ENCODE measurements at regions not wholly inside any gene's neighbourhood (a gene's known extent, or its start where the extent isn't known, plus 50 kb on each side); places are given as distances from the start of the nearest gene placed in this dataset.

DNA sequence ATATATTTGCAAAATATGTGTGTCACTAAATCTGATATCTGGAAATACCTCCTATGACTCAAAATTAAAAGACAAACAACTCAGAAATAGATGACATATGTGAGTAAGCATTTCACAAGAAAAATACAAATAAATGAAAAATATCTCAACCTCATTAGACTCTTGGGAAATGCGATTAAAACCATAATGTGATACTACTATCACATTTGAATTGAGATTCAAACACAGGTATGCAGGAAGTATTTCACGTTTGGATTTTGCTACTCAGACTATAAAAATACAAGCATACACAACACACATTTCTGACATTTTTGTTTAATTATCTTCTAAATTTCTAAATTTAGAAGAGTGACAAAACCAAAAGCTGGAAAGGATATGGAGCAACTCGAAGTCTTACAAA lies 811.9 kb upstream of the LRRC4C start:
- no peak for DNase-seq (ENCODE audit: low read depth)
- H3K4me3 ChIP-seq (ENCODE audit: control insufficient read depth, low read depth, low read length), result no peak overlapping the region
- TF ChIP-seq, protein P1, sequence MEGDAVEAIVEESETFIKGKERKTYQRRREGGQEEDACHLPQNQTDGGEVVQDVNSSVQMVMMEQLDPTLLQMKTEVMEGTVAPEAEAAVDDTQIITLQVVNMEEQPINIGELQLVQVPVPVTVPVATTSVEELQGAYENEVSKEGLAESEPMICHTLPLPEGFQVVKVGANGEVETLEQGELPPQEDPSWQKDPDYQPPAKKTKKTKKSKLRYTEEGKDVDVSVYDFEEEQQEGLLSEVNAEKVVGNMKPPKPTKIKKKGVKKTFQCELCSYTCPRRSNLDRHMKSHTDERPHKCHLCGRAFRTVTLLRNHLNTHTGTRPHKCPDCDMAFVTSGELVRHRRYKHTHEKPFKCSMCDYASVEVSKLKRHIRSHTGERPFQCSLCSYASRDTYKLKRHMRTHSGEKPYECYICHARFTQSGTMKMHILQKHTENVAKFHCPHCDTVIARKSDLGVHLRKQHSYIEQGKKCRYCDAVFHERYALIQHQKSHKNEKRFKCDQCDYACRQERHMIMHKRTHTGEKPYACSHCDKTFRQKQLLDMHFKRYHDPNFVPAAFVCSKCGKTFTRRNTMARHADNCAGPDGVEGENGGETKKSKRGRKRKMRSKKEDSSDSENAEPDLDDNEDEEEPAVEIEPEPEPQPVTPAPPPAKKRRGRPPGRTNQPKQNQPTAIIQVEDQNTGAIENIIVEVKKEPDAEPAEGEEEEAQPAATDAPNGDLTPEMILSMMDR (IDR thresholded peaks at IDR 0.05; ENCODE audit: control insufficient read depth, insufficient read depth, low read depth, low read length, missing control alignments), result no peak

DNA sequence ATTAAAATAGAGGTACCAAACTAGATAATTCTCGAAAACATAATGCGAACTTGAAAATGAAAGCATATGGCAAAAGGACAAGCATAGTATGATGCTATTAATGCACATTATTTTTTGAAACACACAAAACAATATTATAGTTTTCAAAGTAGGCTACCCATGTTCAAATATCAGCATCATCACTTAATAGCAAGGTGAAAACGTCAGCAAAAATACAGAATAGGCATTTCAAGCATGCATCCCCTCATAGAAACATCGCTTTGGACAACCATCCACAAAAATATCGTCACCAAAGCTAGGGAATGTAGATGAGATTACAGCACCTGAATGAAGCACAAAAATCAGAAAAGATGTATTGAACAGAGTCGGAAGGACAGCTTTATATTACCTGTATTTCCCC lies 814.5 kb upstream of the LRRC4C start:
- no peak overlapping the region for H3K4me3 ChIP-seq (ENCODE audit: control insufficient read depth, low read depth, low read length)
- no peak for DNase-seq (ENCODE audit: low read depth)
- TF ChIP-seq, protein P1 (IDR thresholded peaks at IDR 0.05; ENCODE audit: control insufficient read depth, insufficient read depth, low read depth, low read length, missing control alignments), result no peak

DNA sequence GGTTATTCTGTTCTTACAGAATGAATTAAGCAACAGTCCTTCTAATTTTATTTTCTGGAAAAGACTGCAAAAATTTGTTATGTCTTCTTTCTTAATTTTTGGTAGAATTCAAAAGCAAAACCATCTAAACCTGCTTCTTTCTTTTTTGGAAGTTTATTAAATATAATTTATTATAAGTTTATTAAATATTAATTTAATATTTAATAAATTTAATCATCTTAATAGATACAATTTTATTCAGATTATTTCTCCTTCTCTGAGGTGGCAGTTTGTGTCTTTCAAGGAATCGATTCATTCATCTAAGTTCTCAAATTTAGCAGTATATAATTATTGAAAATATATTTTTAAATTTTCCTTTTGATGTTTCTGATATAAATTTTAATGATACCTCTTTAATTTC lies 837.5 kb upstream of the LRRC4C start:
- DNase-seq (ENCODE audit: low read depth), result no peak
- TF ChIP-seq, protein P1 (IDR thresholded peaks at IDR 0.05; ENCODE audit: control insufficient read depth, insufficient read depth, low read depth, low read length, missing control alignments), result no peak
- H3K4me3 ChIP-seq (ENCODE audit: control insufficient read depth, low read depth, low read length), result no peak overlapping the region

DNA sequence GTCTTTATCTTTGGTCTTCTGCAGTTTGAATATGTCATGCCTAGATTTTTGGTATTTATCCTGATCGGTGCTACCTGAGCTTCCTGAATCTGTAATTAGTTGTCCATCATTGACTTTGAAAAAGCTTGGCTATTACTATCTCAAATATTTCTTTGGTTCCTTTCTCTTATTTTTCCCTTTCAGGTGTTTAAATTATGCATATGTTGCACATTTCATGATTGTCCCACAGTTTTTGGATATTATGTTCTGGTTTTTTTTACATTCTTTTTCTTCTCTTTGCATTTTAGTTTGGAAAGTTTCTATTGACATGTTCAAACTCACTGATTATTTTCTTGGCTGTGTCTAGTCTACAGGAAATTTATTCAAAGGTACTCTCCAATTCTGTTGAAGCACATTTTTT lies 840.3 kb upstream of the LRRC4C start:
- TF ChIP-seq, protein P1 (IDR thresholded peaks at IDR 0.05; ENCODE audit: control insufficient read depth, insufficient read depth, low read depth, low read length, missing control alignments), result no peak
- H3K4me3 ChIP-seq (ENCODE audit: control insufficient read depth, low read depth, low read length), result no peak overlapping the region
- no peak for DNase-seq (ENCODE audit: low read depth)

DNA sequence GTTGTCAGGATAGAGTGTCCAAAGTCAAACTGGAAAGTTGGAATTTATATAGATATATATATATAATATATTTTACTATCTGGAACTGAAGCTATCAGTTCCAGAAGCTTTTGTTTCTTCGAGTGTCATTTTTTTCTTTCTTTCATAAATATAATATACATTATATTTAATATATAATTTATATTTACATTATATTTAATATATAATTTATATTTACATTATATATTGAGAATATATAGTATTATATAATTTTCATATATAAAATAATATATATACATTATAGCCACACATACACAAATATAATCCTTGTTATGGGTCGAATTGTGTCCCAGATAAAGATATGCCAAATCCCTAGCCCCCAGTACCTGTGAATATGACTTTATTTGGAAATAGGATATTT lies 842.3 kb upstream of the LRRC4C start:
- H3K4me3 ChIP-seq (ENCODE audit: control insufficient read depth, low read depth, low read length), result no peak overlapping the region
- no peak for DNase-seq (ENCODE audit: low read depth)
- TF ChIP-seq, protein P1 (IDR thresholded peaks at IDR 0.05; ENCODE audit: control insufficient read depth, insufficient read depth, low read depth, low read length, missing control alignments), result no peak

DNA sequence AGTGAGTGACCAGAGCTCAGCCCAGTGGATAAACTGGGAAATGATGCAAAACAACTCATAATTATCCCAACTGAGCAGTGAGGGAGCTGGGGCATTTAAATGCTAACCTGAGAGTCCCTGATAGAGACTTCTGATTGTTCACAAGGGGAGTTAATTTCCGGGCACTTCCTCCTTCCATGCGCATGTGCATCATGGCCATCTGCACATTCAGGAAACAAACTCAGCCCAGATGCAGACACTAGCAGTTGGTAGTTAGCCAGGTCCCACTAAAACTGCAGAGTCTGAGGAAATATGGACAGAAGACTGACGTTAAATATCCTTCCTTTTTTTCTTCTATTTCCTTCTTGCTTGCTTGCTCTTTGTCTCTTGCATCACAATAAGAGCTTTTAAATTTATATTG lies 852.1 kb upstream of the LRRC4C start:
- TF ChIP-seq, protein P1 (IDR thresholded peaks at IDR 0.05; ENCODE audit: control insufficient read depth, insufficient read depth, low read depth, low read length, missing control alignments), result no peak
- no peak overlapping the region for H3K4me3 ChIP-seq (ENCODE audit: control insufficient read depth, low read depth, low read length)
- no peak for DNase-seq (ENCODE audit: low read depth)

DNA sequence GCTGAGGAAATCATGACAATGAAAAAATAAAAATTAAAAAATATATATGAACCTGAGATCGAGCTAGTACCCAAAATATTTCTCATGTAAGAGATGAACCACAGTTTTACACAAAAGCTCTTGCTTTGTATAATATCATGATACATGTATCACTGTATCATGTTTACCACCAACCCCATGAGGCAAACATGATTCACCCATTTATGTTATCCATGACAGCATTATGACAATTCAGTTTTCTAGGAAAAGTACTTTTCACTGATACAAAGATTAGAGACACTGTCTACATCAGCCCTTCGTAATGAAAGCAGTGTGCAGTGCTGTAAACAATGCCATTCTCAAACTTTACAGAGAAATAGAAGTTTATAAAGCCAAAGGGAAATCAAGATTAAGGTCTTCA lies 852.5 kb upstream of the LRRC4C start:
- TF ChIP-seq, protein P1 (IDR thresholded peaks at IDR 0.05; ENCODE audit: control insufficient read depth, insufficient read depth, low read depth, low read length, missing control alignments), result no peak
- H3K4me3 ChIP-seq (ENCODE audit: control insufficient read depth, low read depth, low read length), result no peak overlapping the region
- no peak for DNase-seq (ENCODE audit: low read depth)

All from AG09309 (cell line).